Tibial artery (tissue), 4 donors: ENCODE measurements at regions not wholly inside any gene's neighbourhood (a gene's known extent, or its start where the extent isn't known, plus 50 kb on each side); places are given as distances from the start of the nearest gene placed in this dataset.

Source experiments
- DNase-seq, 2 donors: peaks; one replicate each; pipeline ENCODE4 v3.0.0-alpha.2; 2019
- H3K27ac ChIP-seq, 2 donors: fragments of 200-600 bp; sonication (generic) in 1 of 2; 1 replicate in 1 of 2; 2 replicates in 1 of 2; pipeline ENCODE4 v1.5.1; 2018 to 2019; ENCODE audit warnings: mild to moderate bottlenecking in 1 of 2
- H3K27me3 ChIP-seq, 2 donors: fragments of 200-600 bp; sonication (generic) in 1 of 2; one replicate each; pipeline versions ENCODE4 v1.5.1 to v1.6.0; 2016 to 2019
- H3K36me3 ChIP-seq, 3 donors: fragments of 200-600 bp; sonication (generic) in 2 of 3; one replicate each; pipeline ENCODE4 v1.5.1; 2016 to 2019; ENCODE audit warnings: mild to moderate bottlenecking in 2 of 3
- H3K4me1 ChIP-seq, 4 donors: fragments of 200-600 bp; sonication (generic) in 2 of 4; 1 replicate in 3 of 4; 2 replicates in 1 of 4; pipeline ENCODE4 v1.5.1; 2016 to 2019
- H3K4me3 ChIP-seq, 2 donors: fragments of 200-600 bp; sonication (generic) in 1 of 2; 1 replicate in 1 of 2; 2 replicates in 1 of 2; pipeline ENCODE4 v1.5.1; 2018 to 2019; ENCODE audit warnings: mild to moderate bottlenecking in 2 of 2
- H3K9me3 ChIP-seq, 3 donors: fragments of 200-600 bp; sonication (generic) in 1 of 3; one replicate each; pipeline ENCODE4 v1.5.1; 2016 to 2019
- intact Hi-C: fragments of 100-400 bp; cut with DNase I; formaldehyde crosslinking; loops from one replicate; pipeline ENCODE4 v1.15.0; 2023; ENCODE audit warnings: low total_unique reads
- TF ChIP-seq, protein P1 (sequence below), 2 experiments: fragments of 200-600 bp in 1 of 2; fragments of 450-650 bp in 1 of 2; IDR thresholded peaks; one replicate each; pipeline ENCODE4 v1.5.1; 2017 to 2019; ENCODE audit warnings: antibody characterized with exemption in 2 of 2, mild to moderate bottlenecking in 1 of 2, moderate library complexity in 1 of 2

DNA sequence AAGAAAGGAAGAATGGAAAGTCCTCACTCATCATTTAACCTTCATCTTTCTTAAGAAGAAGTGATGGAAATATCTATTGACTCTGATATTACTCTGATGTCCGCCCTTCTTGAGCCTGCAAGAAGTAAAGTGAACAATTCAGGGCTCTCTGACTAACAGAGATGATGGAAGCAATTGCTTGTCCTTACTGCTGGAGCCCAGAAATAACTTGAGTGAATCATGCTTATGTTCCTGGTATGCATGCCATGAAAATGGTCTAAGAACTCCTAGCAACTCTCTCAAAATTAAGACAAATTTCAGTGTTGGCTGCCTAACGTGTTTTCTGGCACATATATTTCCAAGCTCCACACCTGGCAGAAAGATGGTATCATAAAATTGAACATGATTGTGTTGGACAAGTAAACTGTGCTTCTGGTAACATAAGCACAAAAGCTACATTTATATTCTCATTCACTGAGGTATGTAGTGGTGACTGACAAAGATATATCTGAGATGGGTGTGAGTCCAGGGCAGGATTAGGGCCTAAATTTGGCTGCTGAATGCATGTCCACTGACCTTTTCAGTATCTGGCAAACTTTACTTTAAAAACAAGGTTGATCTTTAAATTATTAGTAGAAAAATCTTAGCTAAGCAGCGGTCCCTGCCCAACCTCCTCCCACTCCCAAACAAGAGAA, 109.2 kb upstream of the OTUD4 start:
- intact Hi-C loops, result no loop called here
- no peak overlapping the region for H3K27ac ChIP-seq

DNA sequence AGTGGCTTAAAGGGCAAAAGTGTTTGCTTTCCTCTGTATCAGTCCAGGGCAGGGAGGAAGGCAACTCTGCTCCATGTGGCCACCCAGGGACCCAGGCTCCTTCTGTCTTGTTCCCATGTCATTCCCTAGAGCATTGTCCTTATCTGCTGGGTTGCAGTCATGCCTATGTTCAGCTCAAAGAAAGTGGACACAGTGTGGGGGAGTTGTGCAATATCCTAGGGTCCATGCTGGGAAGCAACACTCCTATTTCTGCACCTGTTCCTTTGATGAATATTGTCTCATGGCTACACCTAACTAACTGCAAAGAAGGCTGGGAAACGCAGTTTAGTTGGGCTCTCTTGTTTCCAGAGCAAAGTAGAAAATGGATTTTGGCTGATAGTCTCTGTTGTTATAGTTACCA, 107.0 kb upstream of the OTUD4 start:
- Histone ChIP-seq H3K9me3 (no peaks in the 10 kb centered on the region), H3K27ac (no peak overlapping the region), H3K4me3 (no peak overlapping the region), H3K27me3 (no peaks in the 10 kb centered on the region), H3K36me3 (no peaks in the 10 kb centered on the region), H3K4me1 (peaks cover 0 to 10% (median 0%) of the 10 kb centered on the region in 4 donors)
- intact Hi-C loops, result no loop called here
- no peak for DNase-seq
- TF ChIP-seq, protein P1, sequence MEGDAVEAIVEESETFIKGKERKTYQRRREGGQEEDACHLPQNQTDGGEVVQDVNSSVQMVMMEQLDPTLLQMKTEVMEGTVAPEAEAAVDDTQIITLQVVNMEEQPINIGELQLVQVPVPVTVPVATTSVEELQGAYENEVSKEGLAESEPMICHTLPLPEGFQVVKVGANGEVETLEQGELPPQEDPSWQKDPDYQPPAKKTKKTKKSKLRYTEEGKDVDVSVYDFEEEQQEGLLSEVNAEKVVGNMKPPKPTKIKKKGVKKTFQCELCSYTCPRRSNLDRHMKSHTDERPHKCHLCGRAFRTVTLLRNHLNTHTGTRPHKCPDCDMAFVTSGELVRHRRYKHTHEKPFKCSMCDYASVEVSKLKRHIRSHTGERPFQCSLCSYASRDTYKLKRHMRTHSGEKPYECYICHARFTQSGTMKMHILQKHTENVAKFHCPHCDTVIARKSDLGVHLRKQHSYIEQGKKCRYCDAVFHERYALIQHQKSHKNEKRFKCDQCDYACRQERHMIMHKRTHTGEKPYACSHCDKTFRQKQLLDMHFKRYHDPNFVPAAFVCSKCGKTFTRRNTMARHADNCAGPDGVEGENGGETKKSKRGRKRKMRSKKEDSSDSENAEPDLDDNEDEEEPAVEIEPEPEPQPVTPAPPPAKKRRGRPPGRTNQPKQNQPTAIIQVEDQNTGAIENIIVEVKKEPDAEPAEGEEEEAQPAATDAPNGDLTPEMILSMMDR (IDR thresholded peaks at IDR 0.05), result no peak

More for the DNA sequence above, 109.2 kb upstream of the OTUD4 start:
- TF ChIP-seq, protein P1 (IDR thresholded peaks at IDR 0.05), result no peak
- no peaks in the 10 kb centered on the region for H3K36me3 ChIP-seq
- no peak overlapping the region for H3K4me3 ChIP-seq
- no peak for DNase-seq
- peaks cover 0 to 10% (median 0%) of the 10 kb centered on the region in 4 donors for H3K4me1 ChIP-seq
- no peaks in the 10 kb centered on the region for H3K9me3 ChIP-seq
- H3K27me3 ChIP-seq, result no peaks in the 10 kb centered on the region

DNA sequence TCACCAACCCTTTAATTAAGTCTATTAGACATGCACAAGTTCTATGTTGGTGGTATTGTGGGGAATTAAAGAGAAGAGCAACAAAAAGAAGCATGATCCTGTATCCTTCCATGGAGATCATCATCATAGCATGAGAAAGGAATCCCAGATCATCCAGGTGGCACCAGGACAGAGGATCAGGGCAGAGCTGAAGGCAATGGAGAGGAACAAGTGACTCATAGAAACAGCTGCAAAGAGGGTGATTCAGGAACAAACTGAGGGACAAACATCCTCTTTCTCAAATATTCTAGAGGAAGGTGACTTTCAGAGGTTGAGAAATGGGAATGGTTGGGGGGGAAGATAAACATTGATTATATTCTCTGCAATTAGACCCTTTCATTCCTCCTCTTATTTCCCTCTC, 105.5 kb upstream of the OTUD4 start:
- Histone ChIP-seq H3K4me1 (peaks cover 0 to 10% (median 0%) of the 10 kb centered on the region in 4 donors), H3K27ac (no peak overlapping the region), H3K4me3 (no peak overlapping the region), H3K9me3 (no peaks in the 10 kb centered on the region), H3K36me3 (no peaks in the 10 kb centered on the region), H3K27me3 (no peaks in the 10 kb centered on the region)
- DNase-seq, result no peak
- intact Hi-C loops, result no loop called here
- TF ChIP-seq, protein P1 (IDR thresholded peaks at IDR 0.05), result no peak

DNA sequence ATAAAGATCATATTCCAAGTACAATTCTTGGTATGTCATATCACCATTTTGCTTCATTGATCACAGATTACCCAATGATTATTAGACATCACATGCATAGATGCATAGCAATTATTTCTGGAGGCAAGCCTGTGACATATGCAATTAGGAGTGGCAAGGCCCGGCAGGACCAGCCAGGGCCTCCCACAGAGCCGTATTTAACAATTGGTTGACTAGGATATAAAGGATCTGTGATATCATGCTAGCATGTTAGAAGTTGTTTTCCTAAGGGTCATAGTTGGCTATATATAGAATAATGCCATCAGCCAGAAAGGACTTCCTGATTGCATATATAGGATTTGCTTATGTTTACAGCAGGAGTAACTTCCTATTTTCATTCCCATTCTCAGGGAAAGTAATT, 103.5 kb upstream of the OTUD4 start:
- Histone ChIP-seq H3K4me3 (no peak overlapping the region), H3K4me1 (peaks cover 0 to 10% (median 0%) of the 10 kb centered on the region in 4 donors), H3K27me3 (no peaks in the 10 kb centered on the region), H3K9me3 (no peaks in the 10 kb centered on the region), H3K36me3 (no peaks in the 10 kb centered on the region), H3K27ac (no peak overlapping the region)
- no peak for DNase-seq
- TF ChIP-seq, protein P1 (IDR thresholded peaks at IDR 0.05), result no peak
- intact Hi-C loops, result no loop called here

DNA sequence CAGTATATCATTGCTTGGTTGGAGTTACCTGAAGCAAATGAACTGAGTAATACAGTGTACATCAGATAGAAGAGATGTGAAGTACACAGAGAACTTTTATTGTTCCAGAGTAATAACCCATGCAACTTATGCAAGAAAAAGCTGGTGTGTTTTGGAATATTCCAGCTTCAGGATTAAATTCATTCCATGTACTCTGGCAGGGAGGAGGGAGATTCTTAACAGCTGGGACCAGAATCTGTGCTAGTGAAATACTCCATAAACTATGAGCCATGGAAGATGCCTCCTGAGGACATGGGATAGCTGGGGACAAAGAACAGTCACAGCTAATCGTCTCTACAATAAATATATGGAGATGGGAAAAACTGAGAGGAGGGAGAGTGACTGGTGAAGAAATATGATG, 101.6 kb upstream of the OTUD4 start:
- Histone ChIP-seq H3K36me3 (no peaks in the 10 kb centered on the region), H3K4me1 (peaks cover 0 to 14% (median 0%) of the 10 kb centered on the region in 4 donors), H3K27me3 (no peaks in the 10 kb centered on the region), H3K9me3 (no peaks in the 10 kb centered on the region), H3K4me3 (no peak overlapping the region), H3K27ac (no peak overlapping the region)
- DNase-seq, result no peak
- intact Hi-C loops, result no loop called here
- TF ChIP-seq, protein P1 (IDR thresholded peaks at IDR 0.05), result no peak
